HG03108 (cell line): ENCODE measurements at regions not wholly inside any gene's neighbourhood (a gene's known extent, or its start where the extent isn't known, plus 50 kb on each side); places are given as distances from the start of the nearest gene placed in this dataset.
"Not testable (repeated sequence)": the region's sequence is repeated elsewhere in the genome, so short reads cannot be mapped to it uniquely, and the experiment has no call there.

ENCODE experiments used
- ATAC-seq: cut with Tn5 transposase; IDR thresholded peaks from one replicate; pipeline ENCODE4 v1.9.1; 2021; ENCODE audit warnings: moderate library complexity; ENCODE audit not compliant: unreplicated experiment

DNA sequence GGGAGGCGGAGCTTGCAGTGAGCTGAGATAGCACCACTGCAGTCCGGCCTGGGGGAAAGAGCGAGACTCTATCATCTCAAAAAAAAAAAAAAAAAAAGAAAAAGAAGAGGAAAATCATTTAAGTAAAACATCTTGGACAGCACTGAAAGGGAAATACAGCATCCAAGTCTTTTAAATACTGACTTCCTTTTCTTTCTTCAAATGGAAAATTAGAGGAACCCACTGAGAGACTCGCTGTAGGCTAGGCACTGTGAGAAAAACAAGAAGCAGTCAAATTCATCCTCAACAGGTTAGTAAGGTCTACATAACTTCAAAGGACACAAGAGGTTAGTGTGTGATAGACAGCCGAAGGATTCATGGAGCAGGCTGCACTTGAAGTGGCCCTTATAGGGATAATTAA lies 243.7 kb downstream of the BLID start:
- ATAC-seq: no peak

DNA sequence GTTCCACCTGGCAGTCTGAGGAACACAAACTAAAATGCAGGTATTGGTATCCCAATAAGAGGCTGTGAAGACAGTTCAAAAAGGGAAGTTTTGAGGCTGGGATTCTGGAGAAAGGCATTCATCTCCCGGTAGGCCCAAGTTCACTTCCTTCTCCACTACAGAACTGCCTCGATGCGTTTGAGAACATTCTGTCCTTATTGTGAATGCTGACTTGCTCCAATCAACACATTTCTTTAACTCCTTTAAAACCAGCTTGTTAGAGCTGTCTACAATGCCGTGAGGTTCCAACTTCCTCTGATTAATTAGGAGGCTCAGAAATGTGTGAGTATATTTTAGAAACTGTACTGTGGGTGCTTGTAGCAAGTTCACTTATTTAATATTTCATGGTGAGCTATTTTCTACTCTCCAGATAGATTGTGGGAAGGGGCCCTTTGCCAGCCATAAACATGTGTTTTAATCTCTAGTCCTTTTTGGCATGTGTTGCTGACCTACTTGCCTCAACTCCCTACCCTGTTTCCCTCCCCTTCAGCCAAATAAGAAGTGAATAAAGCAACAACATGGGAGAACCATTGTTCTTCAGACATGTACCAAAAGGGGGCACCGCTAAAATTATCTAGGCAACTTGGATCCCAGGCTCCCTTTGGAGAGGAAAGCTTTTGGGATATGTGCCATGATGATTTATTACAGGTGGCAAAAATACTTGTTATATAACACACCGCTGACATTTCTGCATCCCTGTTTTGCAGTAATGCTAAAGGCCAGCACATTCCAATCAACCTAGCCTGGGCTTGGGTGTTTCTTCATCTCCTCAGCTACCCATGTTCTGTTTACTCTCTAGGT lies 245.6 kb downstream of the BLID start:
- ATAC-seq: no peak

DNA sequence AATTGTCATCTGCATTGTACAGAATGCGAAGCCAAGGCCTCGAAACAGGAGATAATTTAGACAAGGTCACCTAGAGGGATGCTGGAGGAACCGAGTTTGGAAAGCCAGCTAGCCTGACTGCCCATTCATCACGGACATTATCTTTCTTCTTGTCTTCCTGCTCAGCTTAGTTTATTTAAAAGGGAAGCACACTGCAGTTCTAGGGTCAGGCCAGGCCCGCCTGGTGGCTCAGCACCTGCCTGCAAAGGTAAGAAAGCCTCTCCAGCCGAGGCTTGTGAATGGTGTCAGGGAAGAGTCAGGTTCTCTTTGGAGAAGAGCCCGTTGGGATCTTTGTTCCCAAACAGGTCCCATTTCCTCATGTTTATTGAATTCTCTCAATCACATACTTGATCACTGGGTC lies 246.5 kb downstream of the BLID start:
- no peak for ATAC-seq

DNA sequence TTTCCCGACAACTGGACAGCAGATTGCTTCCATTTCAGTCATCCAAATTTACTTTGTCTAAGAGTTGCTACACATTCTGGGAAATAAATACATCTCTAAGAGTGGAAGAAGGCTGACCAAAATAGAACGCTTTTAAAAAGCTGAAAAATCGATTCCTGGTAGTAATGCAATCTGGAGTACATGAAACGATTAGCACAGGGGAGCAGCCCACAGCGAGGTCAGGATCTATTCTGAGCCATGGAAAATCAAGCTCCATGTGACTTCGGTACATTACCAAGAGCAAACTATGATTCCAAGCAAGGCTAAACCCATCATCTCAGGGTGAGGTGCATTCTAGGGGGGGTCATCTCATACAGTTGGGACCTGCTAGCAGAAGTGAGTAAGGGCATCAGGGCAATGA lies 249.3 kb downstream of the BLID start:
- ATAC-seq: no peak

DNA sequence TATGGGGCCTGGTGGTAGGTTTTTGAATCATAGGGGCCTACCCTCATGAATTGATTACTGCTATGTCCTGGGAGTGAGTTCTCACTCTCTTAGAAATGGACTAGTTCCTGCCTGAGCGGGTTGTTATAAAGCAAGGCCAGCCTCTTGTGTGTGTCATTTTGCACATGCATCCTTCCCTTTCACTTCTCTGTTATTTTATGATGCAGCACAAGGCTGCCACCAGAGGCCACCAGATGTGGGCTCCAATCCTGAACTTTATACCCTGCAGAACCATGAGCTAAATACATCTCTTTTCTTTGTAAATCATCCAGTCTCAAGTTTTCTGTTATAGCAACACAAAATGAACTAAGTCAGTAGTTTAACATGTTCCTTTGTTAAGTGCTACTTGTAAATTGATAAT lies 251.4 kb downstream of the BLID start:
- ATAC-seq: no peak

DNA sequence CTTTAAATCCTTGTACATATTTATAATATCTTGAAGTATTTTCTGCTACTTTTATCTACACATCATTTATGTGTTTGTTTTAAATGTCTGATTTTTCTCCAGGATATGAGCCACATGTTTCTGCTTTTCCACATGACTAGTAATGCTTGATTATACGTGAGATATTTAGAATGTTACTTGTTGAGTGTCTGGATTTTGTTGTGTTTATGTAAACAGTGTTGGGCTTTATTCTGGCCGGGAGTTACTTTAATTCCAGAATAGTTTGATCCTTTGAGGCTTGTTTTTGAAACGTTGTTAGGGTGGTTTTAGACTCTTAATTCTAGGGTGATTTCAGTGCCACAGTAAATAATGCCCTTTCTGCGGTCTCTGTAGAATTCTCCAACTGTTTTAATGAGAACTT lies 252.9 kb downstream of the BLID start:
- ATAC-seq: no peak

DNA sequence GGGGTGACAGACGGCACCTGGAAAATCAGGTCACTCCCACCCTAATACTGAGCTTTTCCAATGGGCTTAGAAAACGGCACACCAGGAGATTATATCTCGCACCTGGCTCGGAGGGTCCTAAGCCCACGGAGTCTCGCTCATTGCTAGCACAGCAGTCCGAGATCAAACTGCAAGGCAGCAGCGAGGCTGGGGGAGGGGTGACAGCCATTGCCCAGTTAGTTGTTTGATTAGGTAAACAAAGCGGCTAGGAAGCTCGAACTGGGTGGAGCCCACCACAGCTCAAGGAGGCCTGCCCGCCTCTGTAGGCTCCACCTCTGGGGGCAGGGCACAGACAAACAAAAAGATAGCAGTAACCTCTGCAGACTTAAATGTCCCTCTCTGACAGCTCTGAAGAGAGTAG lies 260.9 kb downstream of the BLID start:
- not testable (repeated sequence) for ATAC-seq

DNA sequence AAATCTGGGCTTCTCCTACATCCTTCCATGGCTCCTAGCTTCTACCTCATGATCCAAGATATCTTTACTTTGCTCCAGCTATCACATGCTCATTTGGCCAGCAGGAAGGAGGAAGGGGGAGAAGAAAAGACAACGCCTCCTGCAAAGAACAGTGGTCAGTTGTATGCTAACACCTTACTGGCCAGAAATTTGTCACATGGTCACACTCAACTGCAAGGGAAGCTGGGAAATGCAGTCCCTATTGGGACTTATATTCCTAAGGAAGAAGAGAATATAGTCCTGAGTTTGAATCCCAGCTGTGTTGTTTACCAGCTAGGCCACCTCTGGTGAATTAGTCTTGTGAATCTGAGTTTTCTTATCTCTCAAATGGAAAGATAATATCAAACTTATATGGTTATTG lies 272.0 kb downstream of the BLID start:
- no peak for ATAC-seq

DNA sequence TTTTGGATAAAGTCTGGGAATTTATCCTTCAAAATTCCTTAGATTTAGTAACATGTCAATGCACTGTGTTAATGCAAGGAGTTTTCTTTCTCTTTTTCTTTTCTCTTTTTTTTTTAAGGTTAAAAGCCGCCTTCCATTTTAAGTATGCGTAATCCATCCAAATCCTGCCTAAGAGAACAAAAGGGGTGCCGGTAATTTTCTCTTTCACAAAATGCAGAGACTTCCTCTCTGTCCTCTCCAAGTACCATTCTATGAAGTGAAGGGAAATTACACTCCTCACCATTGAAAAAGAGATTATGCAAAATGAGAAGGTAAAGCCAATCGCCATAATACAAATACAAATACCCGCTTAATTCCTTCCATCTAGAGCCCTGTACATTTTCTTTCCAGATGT lies 273.8 kb downstream of the BLID start:
- ATAC-seq: no peak

DNA sequence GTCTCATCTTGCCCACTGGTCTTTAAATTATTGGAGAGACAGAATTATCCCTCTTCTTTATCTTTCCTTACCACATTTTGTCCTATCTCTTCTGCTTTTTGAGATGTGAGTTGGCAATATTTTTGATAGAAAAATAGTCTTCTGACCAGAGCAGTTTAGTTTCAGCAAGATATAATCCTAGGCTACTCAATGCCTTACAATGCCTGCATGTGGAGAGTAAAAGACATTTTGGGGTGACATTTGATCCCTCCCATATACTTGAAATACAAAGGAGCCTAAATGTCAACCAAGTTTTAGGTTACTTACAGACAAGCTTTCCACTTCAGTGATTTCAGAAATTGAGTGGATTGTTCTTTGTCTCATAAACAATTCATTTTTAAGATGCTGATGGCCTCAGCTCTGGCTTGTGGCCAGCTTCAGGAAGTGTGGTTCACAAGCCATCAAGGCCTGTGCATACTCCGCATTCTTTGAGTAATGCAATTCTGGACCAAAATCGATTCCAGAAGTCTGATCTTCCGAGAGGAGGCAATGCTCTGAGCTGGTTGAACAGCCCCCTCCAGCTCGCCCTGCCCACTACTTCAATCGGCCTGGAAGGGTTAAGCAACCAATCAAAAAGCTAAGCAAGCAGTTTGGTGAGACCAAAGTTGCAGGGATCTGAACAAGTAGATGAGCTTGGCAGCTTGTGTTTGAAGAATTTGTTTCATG lies 274.4 kb downstream of the BLID start:
- no peak for ATAC-seq

DNA sequence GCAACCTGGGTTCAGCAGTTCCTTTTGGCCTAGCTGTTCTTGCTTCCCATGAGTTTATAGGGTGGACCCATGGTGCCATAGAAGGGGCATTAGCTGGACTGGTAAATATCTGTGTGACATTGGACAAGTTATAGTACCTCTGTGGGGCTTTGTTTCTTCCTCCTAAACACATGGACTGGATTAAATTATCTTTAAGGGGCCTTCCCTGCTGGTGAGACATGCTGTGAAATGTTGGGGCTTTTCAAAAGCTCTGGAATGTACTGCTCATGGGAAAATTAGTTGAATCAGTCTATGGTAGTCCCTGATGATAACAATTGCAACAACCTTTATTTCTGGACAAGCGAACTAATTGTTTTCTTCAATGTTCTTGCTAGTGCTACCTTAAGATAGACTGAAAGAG lies 276.2 kb downstream of the BLID start:
- ATAC-seq: no peak

DNA sequence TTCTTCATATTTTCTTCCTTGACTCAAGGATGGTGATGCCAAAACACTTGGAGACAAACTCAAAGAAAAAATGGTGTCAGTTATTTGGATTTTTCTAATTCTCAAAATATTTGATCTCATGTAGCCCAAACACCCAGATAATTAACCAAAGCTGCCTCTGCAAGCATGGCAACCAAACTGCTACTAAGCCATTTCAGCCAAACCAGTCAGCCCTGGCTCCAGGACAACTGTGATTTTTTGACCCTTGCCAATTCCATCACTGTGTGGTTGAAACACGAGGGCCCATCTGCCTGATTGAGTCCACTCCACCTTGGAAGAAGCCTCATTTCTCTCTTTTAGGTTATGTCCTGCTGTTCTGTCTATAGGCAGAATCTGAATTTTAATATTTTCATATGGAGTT lies 277.4 kb downstream of the BLID start:
- ATAC-seq: no peak

DNA sequence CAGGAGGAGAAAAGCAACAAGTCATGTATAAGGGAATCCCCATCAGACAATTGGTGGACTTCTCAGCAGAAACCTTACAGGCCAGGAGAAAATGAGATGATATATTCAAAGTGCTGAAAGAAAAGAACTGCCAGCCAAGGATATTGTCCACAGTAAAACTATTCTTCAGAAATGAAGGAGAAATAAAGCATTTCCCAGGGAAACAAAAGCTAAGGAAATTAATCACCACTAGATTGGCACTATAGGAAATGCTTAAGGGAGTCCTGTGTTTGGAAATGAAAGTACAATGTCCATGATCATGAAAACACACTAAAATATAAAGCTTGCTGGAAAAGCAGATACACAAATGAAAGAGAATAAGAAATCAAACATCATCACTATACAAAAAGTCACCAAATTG lies 282.0 kb downstream of the BLID start:
- no peak for ATAC-seq

DNA sequence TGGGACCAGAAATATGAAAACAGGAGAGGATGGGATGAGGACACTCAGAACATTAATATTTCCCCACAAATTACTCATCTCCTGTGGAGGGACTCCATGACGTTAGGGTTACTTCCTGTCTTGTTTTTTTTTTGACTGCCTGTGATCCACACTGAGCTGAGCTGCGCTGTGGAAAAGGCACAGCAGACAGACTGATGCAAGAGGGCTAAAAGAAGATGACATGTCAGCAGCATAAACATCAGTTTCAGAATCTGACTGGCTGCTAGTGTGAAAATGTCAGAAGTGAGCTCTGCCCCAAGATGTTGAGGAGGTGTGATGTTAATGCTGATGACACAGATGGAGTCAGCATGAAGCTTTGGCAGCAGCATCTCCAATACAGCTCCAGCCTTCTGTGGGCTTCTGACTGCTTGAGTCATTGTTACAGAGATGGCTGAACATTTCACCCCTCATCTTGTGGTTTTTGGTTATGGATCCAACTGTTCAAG lies 286.8 kb downstream of the BLID start:
- no peak for ATAC-seq

DNA sequence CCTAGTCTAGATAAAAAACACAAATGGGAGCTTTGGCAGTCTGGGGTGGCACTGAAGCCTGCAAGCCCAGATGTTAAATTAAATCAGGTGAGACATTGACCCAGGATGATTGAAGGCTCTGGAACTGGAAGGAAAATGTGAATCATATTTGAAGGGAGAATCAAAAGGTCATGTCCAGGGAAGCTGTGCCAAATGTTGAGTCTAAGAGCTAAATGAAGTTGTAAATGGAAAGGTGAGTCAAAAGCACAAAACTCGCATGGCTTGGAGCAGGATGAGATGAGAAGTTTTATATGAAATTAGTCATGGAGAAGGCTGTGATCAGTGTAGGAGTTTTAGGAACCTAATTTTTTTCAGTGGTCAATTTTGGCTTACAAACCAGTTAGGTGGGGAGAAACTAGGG lies 301.1 kb downstream of the BLID start:
- ATAC-seq: no peak

DNA sequence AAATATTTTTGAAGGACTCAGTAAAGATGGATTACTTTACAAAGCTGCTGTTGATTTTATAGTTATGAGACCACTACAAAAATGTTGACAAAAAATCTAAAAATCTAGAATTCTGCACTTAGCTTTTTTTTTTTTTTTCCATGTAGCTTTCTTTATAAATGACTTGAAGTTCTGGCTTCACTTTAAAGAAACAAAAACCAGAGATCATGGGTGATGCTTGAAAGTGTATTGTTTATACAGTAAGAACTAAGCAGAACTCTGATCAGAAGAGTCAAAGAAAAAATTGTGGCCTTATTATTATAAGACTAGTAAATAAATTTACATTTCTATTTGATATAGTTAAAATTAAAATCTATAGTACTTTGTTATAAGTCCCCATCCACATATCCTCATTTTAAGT lies 301.7 kb downstream of the BLID start:
- ATAC-seq: no peak

DNA sequence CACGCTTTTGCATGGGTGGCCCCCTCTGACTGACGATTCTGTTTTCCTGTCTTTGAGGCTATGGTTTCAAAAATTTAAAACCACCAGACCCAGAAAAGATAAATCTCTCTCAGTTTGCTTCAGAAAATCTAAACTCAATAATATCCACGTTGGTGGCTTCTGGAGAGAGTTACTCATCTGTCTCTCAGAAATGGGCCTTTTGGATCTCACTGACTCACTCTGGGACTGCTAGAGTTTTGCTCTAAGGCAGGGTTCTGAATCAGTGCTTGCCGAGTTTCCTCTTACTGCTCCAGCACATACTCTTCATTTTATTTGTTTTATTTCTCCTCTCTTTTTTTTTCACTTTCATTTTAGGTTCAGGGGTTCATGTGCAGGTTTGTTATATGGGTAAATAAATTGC lies 305.7 kb downstream of the BLID start:
- no peak for ATAC-seq

DNA sequence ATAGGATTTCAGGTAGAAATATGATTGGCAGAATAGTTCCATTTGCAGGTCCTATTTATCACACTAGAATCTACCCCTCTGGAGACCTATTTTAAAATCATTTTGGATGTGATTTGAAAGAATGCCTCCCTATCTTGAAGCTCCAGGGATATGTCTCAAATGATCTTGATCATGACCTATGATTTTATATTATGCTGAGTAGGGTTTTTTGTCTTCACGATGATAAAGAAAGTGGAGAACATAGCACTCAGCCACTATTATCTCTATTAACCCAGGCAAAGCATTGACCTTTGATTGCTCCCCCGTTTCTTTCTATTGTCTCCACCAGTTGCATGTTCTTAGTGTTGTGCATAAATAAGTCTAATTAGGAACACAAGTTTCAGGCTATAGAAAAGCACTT lies 307.9 kb downstream of the BLID start:
- no peak for ATAC-seq

DNA sequence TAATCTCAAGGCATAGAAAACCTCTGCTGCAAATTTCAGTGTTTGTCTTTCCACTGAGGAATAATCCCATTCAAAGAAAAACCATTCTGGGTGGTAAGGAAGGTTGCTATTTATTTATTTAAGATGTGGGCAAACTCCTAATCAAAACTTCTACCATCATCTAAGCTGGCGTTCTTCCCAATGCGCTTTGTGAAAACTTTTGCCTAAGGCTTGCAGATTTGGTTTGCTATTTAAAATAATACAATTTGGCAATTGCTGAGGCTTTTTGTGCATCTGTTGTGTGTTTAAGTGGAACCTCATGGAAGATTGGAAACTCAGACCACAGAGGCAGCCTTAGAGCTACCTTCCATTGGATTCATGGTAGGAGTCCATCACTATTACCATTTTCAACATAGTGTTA lies 309.0 kb downstream of the BLID start:
- ATAC-seq: no peak

DNA sequence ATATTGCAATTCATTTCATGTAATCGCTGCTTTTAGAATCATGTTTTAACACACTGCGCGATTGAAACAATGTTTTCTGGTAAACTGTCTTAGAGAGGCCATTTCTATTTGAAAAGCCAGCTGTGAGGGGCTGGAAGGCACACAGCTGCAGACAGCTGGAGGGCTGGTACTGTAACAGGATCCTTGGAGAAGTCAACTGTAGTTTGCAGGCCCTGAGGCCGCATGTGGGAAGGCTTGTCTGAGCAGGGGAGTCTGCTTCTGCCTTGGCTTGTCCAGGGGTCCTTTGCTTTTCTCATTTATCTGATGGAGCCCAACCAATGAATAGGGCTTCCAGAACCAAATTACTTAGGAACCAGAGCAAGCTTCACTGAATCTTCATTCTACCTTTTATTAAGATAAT lies 313.5 kb downstream of the BLID start:
- ATAC-seq: no peak

DNA sequence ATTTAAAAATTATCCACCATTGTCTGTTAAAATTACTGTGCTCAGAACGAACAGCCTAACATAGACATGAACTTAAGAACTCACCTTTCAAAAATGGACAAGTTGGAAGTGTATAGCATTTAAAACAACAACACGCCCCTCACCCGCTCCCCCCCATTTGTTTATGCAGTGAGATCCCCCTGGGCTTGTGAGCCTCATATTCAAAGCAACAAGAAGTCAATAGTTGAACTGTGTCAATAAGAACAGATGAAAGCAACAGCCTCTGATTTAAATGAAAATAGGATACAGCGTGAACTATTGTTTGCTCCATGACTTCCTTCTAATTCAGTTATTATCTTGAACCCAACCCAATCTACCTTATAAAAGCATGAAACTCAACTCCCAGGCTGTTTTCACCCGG lies 314.2 kb downstream of the BLID start:
- ATAC-seq: no peak

DNA sequence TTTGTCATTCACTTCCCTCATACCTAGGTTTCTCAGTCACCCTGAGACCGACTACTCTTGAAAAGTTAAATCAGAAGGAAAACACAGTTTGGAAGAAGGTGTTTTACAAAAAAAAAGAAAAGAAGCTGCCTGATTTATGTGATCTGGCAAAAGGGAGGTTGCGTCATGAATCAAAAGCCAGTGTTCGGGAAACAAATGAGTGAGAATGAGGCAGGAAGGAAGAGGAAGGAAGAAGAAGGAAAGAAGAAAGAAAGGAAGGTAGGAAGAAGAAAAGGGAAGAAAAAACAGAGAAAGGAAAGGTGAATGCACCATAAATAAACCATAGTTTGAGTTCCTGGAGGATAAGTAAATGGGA lies 314.6 kb downstream of the BLID start:
- no peak for ATAC-seq
